Upper lobe of left lung (tissue), 4 donors: ENCODE measurements at regions not wholly inside any gene's neighbourhood (a gene's known extent, or its start where the extent isn't known, plus 50 kb on each side); places are given as distances from the start of the nearest gene placed in this dataset.

Experiments used
- CTCF ChIP-seq, 6 experiments: fragments of 450-650 bp in 4 of 6; fragments of 200-600 bp in 2 of 6; sonication (generic) in 2 of 6; IDR thresholded peaks; one replicate each; pipeline ENCODE4 v1.5.1; 2016 to 2019; ENCODE audit warnings: antibody characterized with exemption in 6 of 6
- POLR2A ChIP-seq, 4 donors: fragments of 450-650 bp; IDR thresholded peaks; one replicate each; pipeline ENCODE4 v1.5.1; 2016 to 2017; ENCODE audit warnings: antibody characterized with exemption in 4 of 4, mild to moderate bottlenecking in 2 of 4
- POLR2AphosphoS5 ChIP-seq, 2 donors: sonication (generic); formaldehyde crosslinking; IDR thresholded peaks; one replicate each; pipeline ENCODE4 v1.5.1; 2017; ENCODE audit warnings: antibody characterized with exemption in 2 of 2

GRCh38 chr5:113939988-113940387, 421.9 kb upstream of the KCNN2 start:
- no peak for TF ChIP-seq POLR2A (IDR thresholded peaks at IDR 0.05)
- no peak for TF ChIP-seq POLR2AphosphoS5 (IDR thresholded peaks at IDR 0.05)
- TF ChIP-seq CTCF (IDR thresholded peaks at IDR 0.05) = no peak
